HEK293 (cell line): ENCODE measurements at regions not wholly inside any gene's neighbourhood (a gene's known extent, or its start where the extent isn't known, plus 50 kb on each side); places are given as distances from the start of the nearest gene placed in this dataset.

Experiments used
- CTCF ChIP-seq: fragments of 450-650 bp; formaldehyde crosslinking; IDR thresholded peaks from 2 replicates; pipeline ENCODE4 v1.5.1; 2016; ENCODE audit warnings: missing biosample characterization, missing genetic modification characterization
- SP2 ChIP-seq: fragments of 450-650 bp; formaldehyde crosslinking; IDR thresholded peaks from 2 replicates; pipeline ENCODE4 v1.5.1; 2016; ENCODE audit warnings: missing biosample characterization, missing genetic modification characterization
- ZBTB21 ChIP-seq: fragments of 450-650 bp; formaldehyde crosslinking; IDR thresholded peaks from 2 replicates; pipeline ENCODE4 v1.5.1; 2017; ENCODE audit warnings: missing biosample characterization, missing genetic modification characterization
- ZEB2 ChIP-seq: fragments of 450-650 bp; formaldehyde crosslinking; IDR thresholded peaks from 2 replicates; pipeline ENCODE4 v1.5.1; 2016; ENCODE audit warnings: missing biosample characterization, missing genetic modification characterization
- ZNF23 ChIP-seq: fragments of 450-650 bp; formaldehyde crosslinking; IDR thresholded peaks from 2 replicates; pipeline ENCODE4 v1.5.1; 2016; ENCODE audit warnings: missing biosample characterization, missing genetic modification characterization, borderline replicate concordance
- ZNF350 ChIP-seq: fragments of 450-650 bp; formaldehyde crosslinking; IDR thresholded peaks from 2 replicates; pipeline ENCODE4 v1.5.0; 2017; ENCODE audit warnings: missing biosample characterization, mild to moderate bottlenecking, missing genetic modification characterization
- ZNF561 ChIP-seq: fragments of 450-650 bp; IDR thresholded peaks from 2 replicates; pipeline ENCODE4 v1.5.1; 2018; ENCODE audit warnings: missing biosample characterization, missing genetic modification characterization, borderline replicate concordance
- ZNF768 ChIP-seq: fragments of 450-650 bp; formaldehyde crosslinking; IDR thresholded peaks from 2 replicates; pipeline ENCODE4 v1.5.1; 2018; ENCODE audit warnings: missing biosample characterization, mild to moderate bottlenecking, missing genetic modification characterization
- TF ChIP-seq, protein P1 (sequence below): fragments of 450-650 bp; formaldehyde crosslinking; IDR thresholded peaks from 2 replicates; pipeline ENCODE4 v1.5.1; 2016; ENCODE audit warnings: missing biosample characterization, missing genetic modification characterization

- no peak for TF ChIP-seq CTCF (tag by site-specific recombination)
- no peak for TF ChIP-seq SP2 (tag by site-specific recombination)
- no peak for TF ChIP-seq ZNF23 (tag by site-specific recombination)
- no peak for TF ChIP-seq ZEB2 (tag by site-specific recombination)
- TF ChIP-seq ZBTB21 (tag by site-specific recombination), result no peak
- TF ChIP-seq ZNF561 (tag by site-specific recombination), result no peak
- no peak for TF ChIP-seq ZNF768 (tag by site-specific recombination)
- TF ChIP-seq, protein P1, sequence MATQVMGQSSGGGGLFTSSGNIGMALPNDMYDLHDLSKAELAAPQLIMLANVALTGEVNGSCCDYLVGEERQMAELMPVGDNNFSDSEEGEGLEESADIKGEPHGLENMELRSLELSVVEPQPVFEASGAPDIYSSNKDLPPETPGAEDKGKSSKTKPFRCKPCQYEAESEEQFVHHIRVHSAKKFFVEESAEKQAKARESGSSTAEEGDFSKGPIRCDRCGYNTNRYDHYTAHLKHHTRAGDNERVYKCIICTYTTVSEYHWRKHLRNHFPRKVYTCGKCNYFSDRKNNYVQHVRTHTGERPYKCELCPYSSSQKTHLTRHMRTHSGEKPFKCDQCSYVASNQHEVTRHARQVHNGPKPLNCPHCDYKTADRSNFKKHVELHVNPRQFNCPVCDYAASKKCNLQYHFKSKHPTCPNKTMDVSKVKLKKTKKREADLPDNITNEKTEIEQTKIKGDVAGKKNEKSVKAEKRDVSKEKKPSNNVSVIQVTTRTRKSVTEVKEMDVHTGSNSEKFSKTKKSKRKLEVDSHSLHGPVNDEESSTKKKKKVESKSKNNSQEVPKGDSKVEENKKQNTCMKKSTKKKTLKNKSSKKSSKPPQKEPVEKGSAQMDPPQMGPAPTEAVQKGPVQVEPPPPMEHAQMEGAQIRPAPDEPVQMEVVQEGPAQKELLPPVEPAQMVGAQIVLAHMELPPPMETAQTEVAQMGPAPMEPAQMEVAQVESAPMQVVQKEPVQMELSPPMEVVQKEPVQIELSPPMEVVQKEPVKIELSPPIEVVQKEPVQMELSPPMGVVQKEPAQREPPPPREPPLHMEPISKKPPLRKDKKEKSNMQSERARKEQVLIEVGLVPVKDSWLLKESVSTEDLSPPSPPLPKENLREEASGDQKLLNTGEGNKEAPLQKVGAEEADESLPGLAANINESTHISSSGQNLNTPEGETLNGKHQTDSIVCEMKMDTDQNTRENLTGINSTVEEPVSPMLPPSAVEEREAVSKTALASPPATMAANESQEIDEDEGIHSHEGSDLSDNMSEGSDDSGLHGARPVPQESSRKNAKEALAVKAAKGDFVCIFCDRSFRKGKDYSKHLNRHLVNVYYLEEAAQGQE (tag by site-specific recombination), result no peak
- no peak for TF ChIP-seq ZNF350
These were observed 1310.7 kb upstream of the TENM3 start for GRCh38 chr4:180932370-180933001.
